Cardiac muscle cell (in vitro differentiated cells and primary cell): ENCODE measurements at regions not wholly inside any gene's neighbourhood (a gene's known extent, or its start where the extent isn't known, plus 50 kb on each side); places are given as distances from the start of the nearest gene placed in this dataset.

Source experiments
- DNase-seq, 2 donors: peaks; one replicate each; pipeline versions ENCODE4 v3.0.0 to v3.0.0-alpha.2; 2010 to 2017; ENCODE audit warnings: low read depth in 1 of 2, low spot score in 1 of 2
- H3K27ac ChIP-seq: fragments of 200-600 bp; sonication (generic); 2 replicates; pipeline ENCODE4 v1.5.1; 2016
- H3K27me3 ChIP-seq: fragments of 200-600 bp; sonication (generic); 2 replicates; pipeline ENCODE4 v1.6.0; 2016; ENCODE audit warnings: control low read depth
- H3K36me3 ChIP-seq: fragments of 200-600 bp; sonication (generic); 2 replicates; pipeline ENCODE4 v1.5.1; 2016; ENCODE audit warnings: control low read depth
- H3K4me1 ChIP-seq: fragments of 200-600 bp; sonication (generic); 2 replicates; pipeline ENCODE4 v1.8.1; 2017; ENCODE audit warnings: low read depth, mild to moderate bottlenecking, mixed run types
- H3K4me3 ChIP-seq: fragments of 200-600 bp; sonication (generic); 2 replicates; pipeline ENCODE4 v1.5.1; 2016; ENCODE audit warnings: mild to moderate bottlenecking
- H3K9me3 ChIP-seq: fragments of 200-600 bp; sonication (generic); 2 replicates; pipeline ENCODE4 v1.5.1; 2017; ENCODE audit warnings: low read depth, mild to moderate bottlenecking, control low read depth
- TF ChIP-seq, protein P1 (sequence below): IDR thresholded peaks from 2 replicates; pipeline ENCODE4 v1.5.1; 2012; ENCODE audit warnings: low read depth, mild to moderate bottlenecking, low read length

- TF ChIP-seq, protein P1, sequence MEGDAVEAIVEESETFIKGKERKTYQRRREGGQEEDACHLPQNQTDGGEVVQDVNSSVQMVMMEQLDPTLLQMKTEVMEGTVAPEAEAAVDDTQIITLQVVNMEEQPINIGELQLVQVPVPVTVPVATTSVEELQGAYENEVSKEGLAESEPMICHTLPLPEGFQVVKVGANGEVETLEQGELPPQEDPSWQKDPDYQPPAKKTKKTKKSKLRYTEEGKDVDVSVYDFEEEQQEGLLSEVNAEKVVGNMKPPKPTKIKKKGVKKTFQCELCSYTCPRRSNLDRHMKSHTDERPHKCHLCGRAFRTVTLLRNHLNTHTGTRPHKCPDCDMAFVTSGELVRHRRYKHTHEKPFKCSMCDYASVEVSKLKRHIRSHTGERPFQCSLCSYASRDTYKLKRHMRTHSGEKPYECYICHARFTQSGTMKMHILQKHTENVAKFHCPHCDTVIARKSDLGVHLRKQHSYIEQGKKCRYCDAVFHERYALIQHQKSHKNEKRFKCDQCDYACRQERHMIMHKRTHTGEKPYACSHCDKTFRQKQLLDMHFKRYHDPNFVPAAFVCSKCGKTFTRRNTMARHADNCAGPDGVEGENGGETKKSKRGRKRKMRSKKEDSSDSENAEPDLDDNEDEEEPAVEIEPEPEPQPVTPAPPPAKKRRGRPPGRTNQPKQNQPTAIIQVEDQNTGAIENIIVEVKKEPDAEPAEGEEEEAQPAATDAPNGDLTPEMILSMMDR: no peak
- Histone ChIP-seq H3K27ac (no peak overlapping the region), H3K4me3 (no peak overlapping the region), H3K27me3 (no peaks in the 10 kb centered on the region), H3K9me3 (no peaks in the 10 kb centered on the region), H3K4me1 (no peaks in the 10 kb centered on the region), H3K36me3 (no peaks in the 10 kb centered on the region)
- no peak for DNase-seq
Observed at GRCh38 chr12:85367936-85368335, 87.9 kb downstream of the ALX1 start.

DNA sequence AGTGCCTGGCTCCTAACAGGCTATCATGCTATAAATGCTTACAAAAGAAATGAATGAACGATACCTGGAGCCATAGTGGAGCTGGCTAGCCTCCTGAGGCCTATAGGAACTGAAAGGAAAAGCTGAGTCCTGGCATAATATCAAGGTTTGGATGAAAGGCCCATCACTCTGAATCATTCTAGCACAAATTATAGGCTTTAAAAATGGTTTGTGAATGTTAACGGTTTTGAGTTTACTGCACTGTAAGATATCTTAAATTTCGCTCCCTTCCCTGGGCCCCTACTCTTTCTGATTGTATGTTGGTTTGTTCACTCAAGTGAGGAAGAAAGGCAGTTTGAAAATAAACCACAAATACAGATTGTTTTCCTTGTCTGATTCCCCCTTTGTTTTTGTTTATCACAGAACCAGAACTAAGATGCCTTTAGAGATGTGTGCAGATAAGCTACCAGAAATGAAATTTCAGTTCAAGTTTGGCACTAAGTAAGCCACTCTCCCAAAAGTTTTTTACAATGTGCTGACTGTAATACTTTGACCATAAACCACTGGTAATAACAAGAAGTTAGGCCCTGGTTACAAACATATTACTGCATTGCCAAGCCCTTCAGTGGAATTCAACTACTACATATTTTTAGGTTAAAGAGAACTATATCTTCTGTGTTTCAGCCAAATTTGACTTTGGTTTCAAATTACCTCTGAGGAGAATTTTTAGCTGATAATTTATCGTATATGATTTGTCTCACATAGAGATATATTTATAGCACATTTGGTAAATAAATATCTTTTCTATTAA, 89.5 kb downstream of the ALX1 start:
- TF ChIP-seq, protein P1: no peak
- Histone ChIP-seq H3K27me3 (no peaks in the 10 kb centered on the region), H3K4me1 (no peaks in the 10 kb centered on the region), H3K9me3 (no peaks in the 10 kb centered on the region), H3K27ac (no peak overlapping the region), H3K4me3 (no peak overlapping the region), H3K36me3 (no peaks in the 10 kb centered on the region)
- no peak for DNase-seq

DNA sequence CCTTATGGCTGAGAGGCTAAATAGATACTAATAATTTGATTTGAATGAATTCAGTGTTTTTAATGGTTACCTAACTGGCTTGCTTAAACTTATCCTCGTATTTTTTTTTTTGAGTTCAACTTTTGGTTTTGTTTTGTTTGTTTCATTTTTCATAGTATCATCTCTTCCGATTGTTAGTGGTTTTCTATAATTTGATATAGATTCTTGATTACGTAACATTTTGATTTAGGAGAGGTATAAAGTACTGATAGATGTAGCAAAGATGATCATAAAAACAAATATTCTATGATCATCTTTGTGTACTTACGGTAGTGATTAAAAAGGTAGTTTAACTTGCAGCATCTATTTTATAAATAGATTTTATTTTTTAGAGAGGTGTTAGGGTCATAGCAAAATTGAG, 93.0 kb downstream of the ALX1 start:
- no peak for DNase-seq
- Histone ChIP-seq H3K36me3 (no peaks in the 10 kb centered on the region), H3K4me3 (no peak overlapping the region), H3K9me3 (no peaks in the 10 kb centered on the region), H3K4me1 (no peaks in the 10 kb centered on the region), H3K27me3 (no peaks in the 10 kb centered on the region), H3K27ac (no peak overlapping the region)
- TF ChIP-seq, protein P1: no peak

- no peaks in the 10 kb centered on the region for H3K36me3 ChIP-seq
- no peak overlapping the region for H3K4me3 ChIP-seq
Observed at GRCh38 chr12:85374981-85375380, 95.0 kb downstream of the ALX1 start.

GRCh38 chr12:85385406-85385805, 105.4 kb downstream of the ALX1 start:
- Histone ChIP-seq H3K4me1 (no peaks in the 10 kb centered on the region), H3K9me3 (no peaks in the 10 kb centered on the region), H3K27ac (no peak overlapping the region), H3K4me3 (no peak overlapping the region), H3K27me3 (no peaks in the 10 kb centered on the region), H3K36me3 (no peaks in the 10 kb centered on the region)
- TF ChIP-seq, protein P1: no peak
- DNase-seq: no peak

More at GRCh38 chr12:85374981-85375380, 95.0 kb downstream of the ALX1 start:
- DNase-seq: no peak
- TF ChIP-seq, protein P1: no peak
- Histone ChIP-seq H3K9me3 (no peaks in the 10 kb centered on the region), H3K27ac (no peak overlapping the region), H3K4me1 (no peaks in the 10 kb centered on the region), H3K27me3 (no peaks in the 10 kb centered on the region)
